HL-60 (cell line): ENCODE measurements at regions not wholly inside any gene's neighbourhood (a gene's known extent, or its start where the extent isn't known, plus 50 kb on each side); places are given as distances from the start of the nearest gene placed in this dataset.

Source experiments
- DNase-seq, 2 experiments: peaks; one replicate each; pipeline ENCODE4 v3.0.0-alpha.2; 2010 to 2020; ENCODE audit warnings: low read depth in 1 of 2, low spot score in 1 of 2
- H3K27ac ChIP-seq: fragments of 250-450 bp; sonication (Bioruptor Pico); replicated peaks from 2 replicates; pipeline ENCODE4 v1.5.1; 2020; ENCODE audit warnings: mild to moderate bottlenecking, moderate library complexity
- H3K27me3 ChIP-seq: fragments of 250-450 bp; sonication (Bioruptor Pico); 2 replicates; pipeline ENCODE4 v1.5.1; 2021; ENCODE audit warnings: mild to moderate bottlenecking, moderate library complexity; ENCODE audit not compliant: insufficient read depth, poor library complexity, severe bottlenecking
- H3K4me3 ChIP-seq: replicated peaks from 2 replicates; pipeline ENCODE4 v1.5.1; 2011; ENCODE audit warnings: mild to moderate bottlenecking, control low read depth, low read length; ENCODE audit not compliant: insufficient read depth
- CTCF ChIP-seq: IDR thresholded peaks from one replicate; pipeline ENCODE4 v1.5.1; 2011; ENCODE audit warnings: low read length, control low read depth, inconsistent platforms; ENCODE audit not compliant: insufficient read depth
- GABPA ChIP-seq: IDR thresholded peaks from 2 replicates; pipeline ENCODE4 v1.6.1; 2012; ENCODE audit warnings: low read depth
- POLR2AphosphoS5 ChIP-seq: IDR thresholded peaks from 2 replicates; pipeline ENCODE4 v1.6.1; 2012; ENCODE audit warnings: low read depth
- REST ChIP-seq: IDR thresholded peaks from 2 replicates; pipeline ENCODE4 v1.6.1; 2012; ENCODE audit warnings: low read depth; ENCODE audit not compliant: insufficient replicate concordance
- SPI1 ChIP-seq: IDR thresholded peaks from 2 replicates; pipeline ENCODE4 v1.6.1; 2012; ENCODE audit warnings: low read depth, mild to moderate bottlenecking, borderline replicate concordance

- Histone ChIP-seq H3K27ac (no peak overlapping the region), H3K4me3 (no peak overlapping the region), H3K27me3 (no peaks in the 10 kb centered on the region)
- TF ChIP-seq REST (no peak), SPI1 (no peak), CTCF (no peak), POLR2AphosphoS5 (no peak)
- DNase-seq: no peak
These were observed 281.4 kb downstream of the RAB28 start for GRCh38 chr4:13202701-13203100.

- TF ChIP-seq REST (no peak), CTCF (no peak), GABPA (no peak), SPI1 (no peak), POLR2AphosphoS5 (no peak)
- Histone ChIP-seq H3K27ac (no peak overlapping the region), H3K27me3 (no peaks in the 10 kb centered on the region), H3K4me3 (no peak overlapping the region)
- no peak for DNase-seq
These were observed 282.9 kb downstream of the RAB28 start for GRCh38 chr4:13201241-13201640.

- no peaks in the 10 kb centered on the region for H3K27me3 ChIP-seq
- no peak overlapping the region for H3K27ac ChIP-seq
- no peak overlapping the region for H3K4me3 ChIP-seq
- no peak for DNase-seq
- TF ChIP-seq GABPA: no peak
- TF ChIP-seq SPI1: no peak
- TF ChIP-seq POLR2AphosphoS5: no peak
- TF ChIP-seq REST: no peak
- no peak for TF ChIP-seq CTCF
These were observed 287.4 kb downstream of the RAB28 start for GRCh38 chr4:13196721-13197120.
